ENCODE measurements at regions not wholly inside any gene's neighbourhood (a gene's known extent, or its start where the extent isn't known, plus 50 kb on each side); places are given as distances from the start of the nearest gene placed in this dataset.
"Not testable (repeated sequence)": the region's sequence is repeated elsewhere in the genome, so short reads cannot be mapped to it uniquely, and the experiment has no call there.

DNA sequence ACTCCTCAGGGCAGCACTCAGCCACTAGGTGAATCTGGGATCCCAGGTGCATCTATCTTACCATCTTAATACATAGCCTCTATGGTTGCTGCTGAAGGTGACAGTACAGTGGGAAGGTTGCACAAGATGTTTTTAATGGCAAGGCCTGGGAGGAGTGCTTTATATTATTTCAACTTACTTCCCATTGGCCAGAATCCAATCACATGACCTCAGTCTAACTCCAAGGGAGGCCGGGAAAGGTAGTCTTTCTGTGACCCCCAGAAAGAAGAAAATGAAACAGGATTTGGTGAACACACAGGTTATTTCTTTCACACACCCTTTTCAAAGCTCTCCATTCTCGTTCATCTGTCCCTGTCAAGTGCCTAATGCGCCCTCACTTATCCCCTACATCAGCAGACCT is 189.1 kb upstream of the ATP6AP2 start:
- no peak for DNase-seq

DNA sequence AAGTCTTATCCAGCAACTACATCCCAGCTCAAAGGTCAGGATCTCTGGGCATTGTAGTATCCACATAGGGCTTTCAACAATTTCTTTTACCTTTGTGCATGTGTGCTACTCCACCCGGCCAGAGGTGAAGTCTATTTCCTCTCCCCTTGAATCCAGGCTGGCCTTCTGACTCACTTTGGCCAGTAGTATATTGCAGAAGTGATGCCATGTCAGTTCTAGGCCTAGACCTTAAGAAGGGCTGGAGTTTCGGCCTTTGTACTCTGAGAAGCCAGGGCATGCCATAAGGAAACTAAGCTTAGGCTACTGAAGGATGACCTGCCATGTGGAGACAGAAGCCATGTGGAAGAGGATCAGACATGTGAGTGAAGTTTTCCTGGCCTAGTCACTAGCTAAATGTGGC is 191.2 kb upstream of the ATP6AP2 start:
- Histone ChIP-seq H3K27ac (no peak overlapping the region), H3K4me3 (no peak overlapping the region), H3K9me3 (no peaks in the 10 kb centered on the region), H3K27me3 (peaks cover 0 to 2% (median 0%) of the 10 kb centered on the region in 7 donors), H3K36me3 (no peaks in the 10 kb centered on the region), H3K4me1 (peaks cover 0 to 7% (median 0%) of the 10 kb centered on the region in 9 donors)
- intact Hi-C loops (cut with DNase I): no loop called here
- TF ChIP-seq, protein P1, sequence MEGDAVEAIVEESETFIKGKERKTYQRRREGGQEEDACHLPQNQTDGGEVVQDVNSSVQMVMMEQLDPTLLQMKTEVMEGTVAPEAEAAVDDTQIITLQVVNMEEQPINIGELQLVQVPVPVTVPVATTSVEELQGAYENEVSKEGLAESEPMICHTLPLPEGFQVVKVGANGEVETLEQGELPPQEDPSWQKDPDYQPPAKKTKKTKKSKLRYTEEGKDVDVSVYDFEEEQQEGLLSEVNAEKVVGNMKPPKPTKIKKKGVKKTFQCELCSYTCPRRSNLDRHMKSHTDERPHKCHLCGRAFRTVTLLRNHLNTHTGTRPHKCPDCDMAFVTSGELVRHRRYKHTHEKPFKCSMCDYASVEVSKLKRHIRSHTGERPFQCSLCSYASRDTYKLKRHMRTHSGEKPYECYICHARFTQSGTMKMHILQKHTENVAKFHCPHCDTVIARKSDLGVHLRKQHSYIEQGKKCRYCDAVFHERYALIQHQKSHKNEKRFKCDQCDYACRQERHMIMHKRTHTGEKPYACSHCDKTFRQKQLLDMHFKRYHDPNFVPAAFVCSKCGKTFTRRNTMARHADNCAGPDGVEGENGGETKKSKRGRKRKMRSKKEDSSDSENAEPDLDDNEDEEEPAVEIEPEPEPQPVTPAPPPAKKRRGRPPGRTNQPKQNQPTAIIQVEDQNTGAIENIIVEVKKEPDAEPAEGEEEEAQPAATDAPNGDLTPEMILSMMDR (IDR thresholded peaks at IDR 0.05): no peak
- ATAC-seq (no peak), DNase-seq (no peak)
- 83 to 91% methylated on average over 2 of the region's 2 CpGs for WGBS, 2 donors

More for the DNA sequence above, 189.1 kb upstream of the ATP6AP2 start:
- TF ChIP-seq, protein P1 (IDR thresholded peaks at IDR 0.05): no peak
- no peak for ATAC-seq
- H3K27me3 ChIP-seq: peaks cover 0 to 11% (median 0%) of the 10 kb centered on the region in 7 donors
- intact Hi-C loops (cut with DNase I): no loop called here
- H3K4me1 ChIP-seq: no peaks in the 10 kb centered on the region
- H3K27ac ChIP-seq: no peak overlapping the region
- H3K36me3 ChIP-seq: no peaks in the 10 kb centered on the region
- WGBS, 2 donors: 60 to 84% methylated on average over 3 of the region's 3 CpGs
- H3K4me3 ChIP-seq: no peak overlapping the region
- no peaks in the 10 kb centered on the region for H3K9me3 ChIP-seq

DNA sequence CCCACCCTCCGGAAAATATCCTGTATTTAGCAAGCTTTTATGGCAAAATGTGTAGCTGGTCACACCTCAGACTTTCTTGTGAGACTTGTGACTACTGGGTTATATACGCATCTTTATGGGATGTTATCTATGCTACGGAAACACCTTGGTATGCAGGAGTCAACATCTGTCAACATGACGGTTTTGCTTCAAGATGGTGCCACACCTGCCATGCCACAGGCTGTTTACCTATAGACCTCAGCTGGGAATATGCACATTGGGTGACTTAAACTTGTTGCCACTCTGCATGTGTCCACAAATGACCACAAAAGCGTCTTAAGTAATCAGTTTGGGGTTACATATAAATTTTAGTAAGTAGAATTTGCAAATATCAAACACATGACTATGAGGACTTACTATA is 192.3 kb upstream of the ATP6AP2 start:
- Histone ChIP-seq H3K27ac (no peak overlapping the region), H3K36me3 (no peaks in the 10 kb centered on the region), H3K4me1 (peaks cover 0 to 7% (median 0%) of the 10 kb centered on the region in 9 donors), H3K27me3 (peaks cover 0 to 7% (median 0%) of the 10 kb centered on the region in 7 donors), H3K4me3 (no peak overlapping the region), H3K9me3 (no peaks in the 10 kb centered on the region)
- ATAC-seq (no peak), DNase-seq (no peak)
- WGBS, 2 donors: 94 to 95% methylated on average over 5 of the region's 5 CpGs
- TF ChIP-seq, protein P1 (IDR thresholded peaks at IDR 0.05): no peak
- intact Hi-C loops (cut with DNase I): no loop called here

DNA sequence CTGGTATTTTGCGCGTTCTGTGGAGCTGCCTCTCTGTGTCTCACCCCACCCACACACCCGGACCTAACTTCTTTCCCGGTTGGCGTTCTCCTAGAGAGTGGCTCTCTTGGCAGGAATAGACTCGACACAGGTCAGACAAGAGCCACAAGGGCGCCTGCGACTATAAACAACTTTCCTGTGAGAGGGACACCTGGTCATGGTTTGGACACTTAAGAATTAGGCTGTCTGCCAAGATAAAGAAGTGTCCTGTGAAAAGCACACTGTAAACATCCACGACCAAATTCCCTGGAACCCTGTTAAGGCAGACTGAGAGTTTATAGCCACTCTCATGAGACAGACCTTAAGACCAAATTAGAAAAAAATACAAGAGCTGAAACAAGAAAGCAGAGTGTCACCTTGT is 192.9 kb upstream of the ATP6AP2 start:
- DNase-seq; H3K27ac ChIP-seq; H3K4me1 ChIP-seq; H3K27me3 ChIP-seq; intact Hi-C loops (cut with DNase I); H3K4me3 ChIP-seq; H3K9me3 ChIP-seq; H3K36me3 ChIP-seq: not testable (repeated sequence)
- 38 to 48% methylated on average over 9 of the region's 9 CpGs for WGBS, 2 donors
- peak in 2 of 8 donors; percentile 41 to 47 for ATAC-seq

DNA sequence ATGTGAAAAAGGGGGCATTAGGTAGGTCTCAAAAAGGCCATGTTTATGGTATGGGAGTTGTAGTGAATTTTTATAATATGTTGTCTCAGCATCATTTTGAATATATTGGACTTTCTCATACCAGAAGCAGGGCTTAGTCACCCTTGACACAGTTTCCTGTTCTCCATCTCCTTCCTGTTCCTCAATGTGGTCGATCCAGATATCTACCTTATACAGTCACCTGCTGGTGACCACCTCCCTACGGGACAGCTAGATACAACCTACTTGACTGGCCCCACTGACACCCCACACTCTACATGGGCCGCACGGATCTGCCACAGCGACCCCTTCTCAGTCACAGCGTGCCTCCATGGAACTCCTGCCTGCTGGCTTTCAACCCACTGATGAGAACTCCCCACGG is 193.5 kb upstream of the ATP6AP2 start:
- H3K27me3 ChIP-seq; DNase-seq; H3K4me3 ChIP-seq; intact Hi-C loops (cut with DNase I); H3K4me1 ChIP-seq; H3K9me3 ChIP-seq; H3K36me3 ChIP-seq; H3K27ac ChIP-seq; ATAC-seq: not testable (repeated sequence)
- 76 to 81% methylated on average over 7 of the region's 7 CpGs for WGBS, 2 donors
